Neural progenitor cell (in vitro differentiated cells): ENCODE measurements at regions not wholly inside any gene's neighbourhood (a gene's known extent, or its start where the extent isn't known, plus 50 kb on each side); places are given as distances from the start of the nearest gene placed in this dataset.

ENCODE experiments used
- DNase-seq: peaks from one replicate; pipeline ENCODE4 v3.0.0-alpha.2; 2016; ENCODE audit warnings: low spot score
- H2AFZ ChIP-seq: fragments of 200-600 bp; sonication (generic); replicated peaks from 2 replicates; pipeline ENCODE4 v1.6.1; 2016; ENCODE audit warnings: antibody characterized with exemption
- H3F3A ChIP-seq: fragments of 200-600 bp; sonication (generic); 2 replicates; pipeline ENCODE4 v1.6.1; 2016; ENCODE audit warnings: antibody characterized with exemption, low read depth
- H3K27ac ChIP-seq: fragments of 200-600 bp; sonication (generic); 2 replicates; pipeline ENCODE4 v1.5.1; 2016; ENCODE audit warnings: mild to moderate bottlenecking
- H3K27me3 ChIP-seq: fragments of 200-600 bp; sonication (generic); 2 replicates; pipeline ENCODE4 v1.6.1; 2016; ENCODE audit warnings: mild to moderate bottlenecking, moderate library complexity
- H3K36me3 ChIP-seq: fragments of 200-600 bp; sonication (generic); 2 replicates; pipeline ENCODE4 v1.5.1; 2016
- H3K4me1 ChIP-seq: fragments of 200-600 bp; sonication (generic); 2 replicates; pipeline ENCODE4 v1.6.1; 2016; ENCODE audit warnings: mixed run types
- H3K4me2 ChIP-seq: fragments of 200-600 bp; sonication (generic); 2 replicates; pipeline ENCODE4 v1.6.1; 2016
- H3K4me3 ChIP-seq: fragments of 200-600 bp; sonication (generic); 2 replicates; pipeline ENCODE4 v1.5.1; 2016
- H3K79me2 ChIP-seq: fragments of 200-600 bp; sonication (generic); 2 replicates; pipeline ENCODE4 v1.6.1; 2016; ENCODE audit warnings: low read depth
- H3K9ac ChIP-seq: fragments of 200-600 bp; sonication (generic); 2 replicates; pipeline ENCODE4 v1.6.1; 2016
- H3K9me3 ChIP-seq: fragments of 200-600 bp; sonication (generic); 2 replicates; pipeline ENCODE4 v1.5.1; 2016; ENCODE audit warnings: low read depth
- H4K20me1 ChIP-seq: fragments of 200-600 bp; sonication (generic); 2 replicates; pipeline ENCODE4 v1.6.1; 2016; ENCODE audit warnings: low read depth
- H3K27ac Mint-ChIP-seq: 3 replicates; pipeline ENCODE4 v1.8.0; 2021; ENCODE audit warnings: mixed read lengths
- H3K27me3 Mint-ChIP-seq: 2 replicates; pipeline ENCODE4 v1.8.0; 2022; ENCODE audit warnings: low read depth, mild to moderate bottlenecking, inconsistent platforms, moderate library complexity, mixed read lengths; ENCODE audit not compliant: insufficient read depth
- H3K36me3 Mint-ChIP-seq: 3 replicates; pipeline ENCODE4 v1.8.0; 2021; ENCODE audit warnings: mixed read lengths
- H3K4me1 Mint-ChIP-seq: 3 replicates; pipeline ENCODE4 v1.8.0; 2021; ENCODE audit warnings: mixed read lengths
- H3K4me3 Mint-ChIP-seq: 3 replicates; pipeline ENCODE4 v1.8.0; 2021; ENCODE audit warnings: mild to moderate bottlenecking, moderate library complexity, mixed read lengths
- H3K9me3 Mint-ChIP-seq: 3 replicates; pipeline ENCODE4 v1.8.0; 2020; ENCODE audit warnings: mixed read lengths
- EZH2 ChIP-seq: fragments of 200-600 bp; sonication (generic); IDR thresholded peaks from 2 replicates; pipeline ENCODE4 v1.6.1; 2017; ENCODE audit warnings: antibody characterized with exemption, mild to moderate bottlenecking, moderate library complexity
- EZH2phosphoT487 ChIP-seq: fragments of 200-600 bp; sonication (generic); IDR thresholded peaks from 2 replicates; pipeline ENCODE4 v1.6.1; 2017; ENCODE audit warnings: antibody characterized with exemption
- TF ChIP-seq, protein P1 (sequence below): fragments of 200-600 bp; sonication (generic); IDR thresholded peaks from 2 replicates; pipeline ENCODE4 v1.5.1; 2017; ENCODE audit warnings: antibody characterized with exemption, mild to moderate bottlenecking

DNA sequence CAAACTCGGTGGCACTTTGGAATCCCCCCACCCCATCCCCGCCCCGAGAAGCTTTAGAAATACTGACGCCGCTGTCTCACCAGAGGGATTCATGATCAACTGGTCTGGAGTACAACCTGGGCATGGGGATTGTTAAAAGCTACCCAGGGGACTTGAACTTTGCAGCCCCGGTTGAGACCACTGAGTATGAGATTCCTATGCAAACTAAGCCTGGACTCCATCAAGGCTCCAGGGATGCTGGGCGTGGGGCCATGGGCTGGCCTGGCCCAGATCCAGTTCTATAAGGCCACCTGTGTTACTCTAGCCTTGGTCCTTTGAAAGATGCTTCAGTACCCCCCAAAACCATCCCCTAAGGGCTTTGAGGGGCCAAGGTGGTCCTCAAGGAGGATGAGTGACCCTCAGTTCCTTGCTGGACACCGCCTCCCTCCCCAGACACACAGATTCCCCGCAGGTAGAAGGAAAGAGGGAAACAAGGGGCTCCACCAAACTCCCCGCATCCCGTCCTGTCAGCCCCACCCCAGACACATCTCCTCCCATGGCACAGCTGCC is 68.5 kb downstream of the MRPL36 start:
- no peaks in the 10 kb centered on the region for H3K9me3 ChIP-seq
- no peak overlapping the region for H3K4me3 ChIP-seq
- peaks cover 2% of the 10 kb centered on the region for H3K27me3 ChIP-seq
- no peak for DNase-seq
- no peaks in the 10 kb centered on the region for H3K36me3 Mint-ChIP-seq
- peaks cover 6% of the 10 kb centered on the region for H3K27me3 Mint-ChIP-seq
- no peaks in the 10 kb centered on the region for H3K79me2 ChIP-seq
- no peak overlapping the region for H3K27ac Mint-ChIP-seq
- H3F3A ChIP-seq, result no peaks in the 10 kb centered on the region
- H3K36me3 ChIP-seq, result no peaks in the 10 kb centered on the region
- peaks cover 6% of the 10 kb centered on the region for H3K4me1 Mint-ChIP-seq
- H3K4me2 ChIP-seq, result no peak overlapping the region
- no peaks in the 10 kb centered on the region for H4K20me1 ChIP-seq
- H3K27ac ChIP-seq, result no peak overlapping the region
- no peak overlapping the region for H2AFZ ChIP-seq
- no peaks in the 10 kb centered on the region for H3K4me1 ChIP-seq
- no peak overlapping the region for H3K9ac ChIP-seq
- H3K9me3 Mint-ChIP-seq, result peaks cover 8% of the 10 kb centered on the region
- peak overlapping the region; percentile 38 for H3K4me3 Mint-ChIP-seq
- TF ChIP-seq, protein P1, sequence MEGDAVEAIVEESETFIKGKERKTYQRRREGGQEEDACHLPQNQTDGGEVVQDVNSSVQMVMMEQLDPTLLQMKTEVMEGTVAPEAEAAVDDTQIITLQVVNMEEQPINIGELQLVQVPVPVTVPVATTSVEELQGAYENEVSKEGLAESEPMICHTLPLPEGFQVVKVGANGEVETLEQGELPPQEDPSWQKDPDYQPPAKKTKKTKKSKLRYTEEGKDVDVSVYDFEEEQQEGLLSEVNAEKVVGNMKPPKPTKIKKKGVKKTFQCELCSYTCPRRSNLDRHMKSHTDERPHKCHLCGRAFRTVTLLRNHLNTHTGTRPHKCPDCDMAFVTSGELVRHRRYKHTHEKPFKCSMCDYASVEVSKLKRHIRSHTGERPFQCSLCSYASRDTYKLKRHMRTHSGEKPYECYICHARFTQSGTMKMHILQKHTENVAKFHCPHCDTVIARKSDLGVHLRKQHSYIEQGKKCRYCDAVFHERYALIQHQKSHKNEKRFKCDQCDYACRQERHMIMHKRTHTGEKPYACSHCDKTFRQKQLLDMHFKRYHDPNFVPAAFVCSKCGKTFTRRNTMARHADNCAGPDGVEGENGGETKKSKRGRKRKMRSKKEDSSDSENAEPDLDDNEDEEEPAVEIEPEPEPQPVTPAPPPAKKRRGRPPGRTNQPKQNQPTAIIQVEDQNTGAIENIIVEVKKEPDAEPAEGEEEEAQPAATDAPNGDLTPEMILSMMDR, result no peak
- TF ChIP-seq EZH2phosphoT487, result no peak
- no peak for TF ChIP-seq EZH2

DNA sequence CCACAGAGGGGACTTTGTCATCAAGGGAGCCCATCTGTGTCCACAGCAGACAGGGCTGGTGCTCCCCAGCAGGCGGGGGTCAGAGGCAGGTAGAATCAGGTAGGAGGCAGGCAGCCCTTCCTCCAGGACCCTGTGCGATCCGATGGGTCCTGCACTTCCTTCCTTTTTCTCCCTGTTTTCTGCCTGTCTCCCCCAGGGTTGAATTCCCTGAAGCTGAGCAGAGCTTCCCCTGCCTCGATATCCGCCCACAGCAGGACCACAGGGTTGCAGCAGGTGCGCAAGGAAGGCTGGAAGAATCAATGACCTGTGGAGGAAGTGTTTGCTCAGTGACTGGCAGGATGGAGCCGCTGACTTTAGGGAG is 69.2 kb downstream of the MRPL36 start:
- Histone ChIP-seq H3K27me3 (peaks cover 9% of the 10 kb centered on the region), H3K79me2 (no peaks in the 10 kb centered on the region), H3K4me1 (no peaks in the 10 kb centered on the region), H3K4me3 (no peak overlapping the region), H3F3A (no peaks in the 10 kb centered on the region), H3K27ac (no peak overlapping the region), H3K9me3 (no peaks in the 10 kb centered on the region), H3K9ac (no peak overlapping the region), H3K4me2 (no peak overlapping the region), H3K36me3 (no peaks in the 10 kb centered on the region), H2AFZ (no peak overlapping the region), H4K20me1 (no peaks in the 10 kb centered on the region)
- Mint-ChIP-seq H3K36me3 (no peaks in the 10 kb centered on the region), H3K9me3 (peaks cover 8% of the 10 kb centered on the region), H3K27me3 (peaks cover 8% of the 10 kb centered on the region), H3K4me3 (no peak overlapping the region), H3K27ac (peak overlapping the region; percentile 29), H3K4me1 (peaks cover 10% of the 10 kb centered on the region)
- no peak for TF ChIP-seq EZH2phosphoT487
- TF ChIP-seq, protein P1, result no peak
- no peak for TF ChIP-seq EZH2
- no peak for DNase-seq

DNA sequence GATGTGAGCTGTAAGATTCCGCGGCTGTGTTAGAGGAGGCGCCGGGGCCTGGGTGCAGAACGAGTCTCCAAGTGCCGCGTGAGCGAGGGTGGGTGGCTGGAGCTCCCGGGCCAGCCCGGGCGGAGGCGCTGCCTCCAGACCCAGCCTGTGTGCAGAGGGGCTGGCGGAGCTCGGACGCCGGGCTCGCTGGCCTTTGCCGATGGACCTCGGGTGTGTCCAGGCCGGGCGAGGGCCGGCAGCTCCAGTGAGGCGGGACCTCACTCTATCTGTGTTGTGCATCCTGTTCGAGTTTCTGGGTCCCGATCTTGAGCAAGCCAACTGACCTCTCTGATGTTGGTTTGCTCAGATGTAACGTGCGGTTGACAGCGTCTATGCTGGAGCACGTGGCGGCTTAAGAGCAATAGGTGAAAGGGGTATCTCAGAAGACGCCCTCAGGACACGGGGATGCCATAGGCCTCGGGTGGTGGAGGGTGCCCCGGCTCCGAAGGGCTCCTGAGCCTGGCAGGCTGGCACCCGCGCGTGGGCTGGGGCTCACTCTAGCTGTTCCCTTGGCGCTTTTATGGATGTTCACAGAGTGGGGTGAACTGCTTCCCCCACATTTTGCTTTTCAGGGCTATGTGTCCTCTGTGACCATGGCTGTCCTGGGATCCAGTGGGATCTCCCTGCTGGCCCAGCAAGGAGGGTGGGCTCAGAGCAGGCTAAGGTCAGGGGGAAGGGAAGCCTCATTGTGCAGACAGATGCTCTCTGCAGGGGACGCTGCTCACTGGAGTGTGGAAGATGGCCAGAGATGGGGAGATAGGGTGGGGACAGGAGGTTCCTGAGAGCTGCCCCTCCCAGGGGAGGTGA is 69.8 kb downstream of the MRPL36 start:
- H3K27ac ChIP-seq, result no peak overlapping the region
- no peaks in the 10 kb centered on the region for H3K4me1 ChIP-seq
- H3K36me3 Mint-ChIP-seq, result no peaks in the 10 kb centered on the region
- H3K27me3 ChIP-seq, result peaks cover 15% of the 10 kb centered on the region
- H3K9ac ChIP-seq, result no peak overlapping the region
- H3K9me3 Mint-ChIP-seq, result peaks cover 8% of the 10 kb centered on the region
- H3K36me3 ChIP-seq, result no peaks in the 10 kb centered on the region
- no peak overlapping the region for H3K4me3 Mint-ChIP-seq
- no peak overlapping the region for H3K4me2 ChIP-seq
- H4K20me1 ChIP-seq, result no peaks in the 10 kb centered on the region
- TF ChIP-seq, protein P1, result no peak
- TF ChIP-seq EZH2 (no peak), EZH2phosphoT487 (no peak)
- H3K4me1 Mint-ChIP-seq, result peaks cover 10% of the 10 kb centered on the region
- H3K9me3 ChIP-seq, result no peaks in the 10 kb centered on the region
- H2AFZ ChIP-seq, result no peak overlapping the region
- no peak overlapping the region for H3K4me3 ChIP-seq
- no peak overlapping the region for H3K27ac Mint-ChIP-seq
- DNase-seq, result no peak
- no peaks in the 10 kb centered on the region for H3K79me2 ChIP-seq
- H3F3A ChIP-seq, result no peaks in the 10 kb centered on the region
- H3K27me3 Mint-ChIP-seq, result peaks cover 8% of the 10 kb centered on the region
